LNCaP clone FGC (cell line): ENCODE measurements at regions not wholly inside any gene's neighbourhood (a gene's known extent, or its start where the extent isn't known, plus 50 kb on each side); places are given as distances from the start of the nearest gene placed in this dataset.

Source experiments
- DNase-seq: peaks from one replicate; pipeline ENCODE4 v3.0.0-alpha.2; 2011; ENCODE audit warnings: low read depth
- H3K4me3 ChIP-seq: 2 replicates; pipeline ENCODE4 v1.5.1; 2011; ENCODE audit warnings: mild to moderate bottlenecking, low read depth, low read length, control low read depth
- TF ChIP-seq, protein P1 (sequence below): IDR thresholded peaks from 2 replicates; pipeline ENCODE4 v1.5.1; 2012; ENCODE audit warnings: mild to moderate bottlenecking; ENCODE audit not compliant: control insufficient read depth, insufficient read depth; ENCODE audit errors: extremely low read depth

- no peak for DNase-seq
- no peak overlapping the region for H3K4me3 ChIP-seq
- TF ChIP-seq, protein P1, sequence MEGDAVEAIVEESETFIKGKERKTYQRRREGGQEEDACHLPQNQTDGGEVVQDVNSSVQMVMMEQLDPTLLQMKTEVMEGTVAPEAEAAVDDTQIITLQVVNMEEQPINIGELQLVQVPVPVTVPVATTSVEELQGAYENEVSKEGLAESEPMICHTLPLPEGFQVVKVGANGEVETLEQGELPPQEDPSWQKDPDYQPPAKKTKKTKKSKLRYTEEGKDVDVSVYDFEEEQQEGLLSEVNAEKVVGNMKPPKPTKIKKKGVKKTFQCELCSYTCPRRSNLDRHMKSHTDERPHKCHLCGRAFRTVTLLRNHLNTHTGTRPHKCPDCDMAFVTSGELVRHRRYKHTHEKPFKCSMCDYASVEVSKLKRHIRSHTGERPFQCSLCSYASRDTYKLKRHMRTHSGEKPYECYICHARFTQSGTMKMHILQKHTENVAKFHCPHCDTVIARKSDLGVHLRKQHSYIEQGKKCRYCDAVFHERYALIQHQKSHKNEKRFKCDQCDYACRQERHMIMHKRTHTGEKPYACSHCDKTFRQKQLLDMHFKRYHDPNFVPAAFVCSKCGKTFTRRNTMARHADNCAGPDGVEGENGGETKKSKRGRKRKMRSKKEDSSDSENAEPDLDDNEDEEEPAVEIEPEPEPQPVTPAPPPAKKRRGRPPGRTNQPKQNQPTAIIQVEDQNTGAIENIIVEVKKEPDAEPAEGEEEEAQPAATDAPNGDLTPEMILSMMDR = no peak
Measured at GRCh38 chr14:66311058-66311457, 175.1 kb upstream of the CCDC196 start.

DNA sequence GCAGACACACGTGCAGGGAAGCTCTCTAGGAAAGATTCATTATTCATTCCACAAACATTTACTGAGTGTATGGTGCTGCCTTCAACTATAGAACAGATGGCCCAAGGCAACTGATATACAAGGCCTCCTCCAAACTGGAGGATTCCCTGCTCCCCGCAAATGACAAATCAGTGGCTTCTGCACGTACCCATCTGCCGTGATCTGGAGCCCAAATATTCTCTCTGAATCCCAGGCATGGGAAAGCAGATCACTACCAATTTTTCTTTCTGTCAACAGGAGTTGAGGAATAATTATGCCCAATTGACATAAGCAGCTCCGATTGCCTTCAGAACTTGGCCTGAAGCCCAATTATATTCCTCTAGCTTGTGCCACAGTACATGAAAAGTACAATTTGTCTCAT lies 174.2 kb upstream of the CCDC196 start:
- no peak for DNase-seq
- no peak overlapping the region for H3K4me3 ChIP-seq
- TF ChIP-seq, protein P1 = no peak

DNA sequence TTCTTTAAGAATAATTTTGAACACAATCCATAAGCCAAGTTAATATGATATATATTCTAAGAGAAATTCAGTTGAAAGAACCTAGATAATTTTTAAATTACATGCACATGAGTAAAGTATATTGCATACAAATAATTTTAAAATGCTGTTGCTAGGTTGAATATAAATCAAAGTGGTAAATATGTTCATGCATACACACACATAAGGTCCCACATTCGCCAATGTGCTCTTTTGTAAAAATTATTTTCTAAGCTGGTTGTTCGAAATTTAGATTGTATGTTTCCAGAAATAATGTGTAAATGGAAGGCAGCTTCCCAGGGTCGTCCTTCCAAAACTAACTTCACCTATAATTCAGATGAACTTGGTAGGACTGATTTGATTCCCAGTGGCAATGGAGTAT lies 173.7 kb upstream of the CCDC196 start:
- DNase-seq = no peak
- TF ChIP-seq, protein P1 = no peak
- no peak overlapping the region for H3K4me3 ChIP-seq

- no peak for DNase-seq
- TF ChIP-seq, protein P1 = no peak
Measured at GRCh38 chr14:66315098-66315497, 171.1 kb upstream of the CCDC196 start.

GRCh38 chr14:66315548-66315947 lies 170.6 kb upstream of the CCDC196 start:
- H3K4me3 ChIP-seq = no peak overlapping the region
- no peak for DNase-seq
- TF ChIP-seq, protein P1 = no peak

More at GRCh38 chr14:66315098-66315497, 171.1 kb upstream of the CCDC196 start:
- no peak overlapping the region for H3K4me3 ChIP-seq

GRCh38 chr14:66322564-66322963 lies 163.6 kb upstream of the CCDC196 start:
- TF ChIP-seq, protein P1 = no peak
- H3K4me3 ChIP-seq = no peak overlapping the region
- no peak for DNase-seq

GRCh38 chr14:66330228-66330627 lies 155.9 kb upstream of the CCDC196 start:
- no peak overlapping the region for H3K4me3 ChIP-seq
- no peak for DNase-seq
- TF ChIP-seq, protein P1 = no peak
